NCI-H128 (cell line): ENCODE measurements at regions not wholly inside any gene's neighbourhood (a gene's known extent, or its start where the extent isn't known, plus 50 kb on each side); places are given as distances from the start of the nearest gene placed in this dataset.

Experiments
- DNase-seq: peaks from one replicate; lab custom pipeline; 2025; ENCODE audit not compliant: unreplicated experiment; lab: John Stamatoyannopoulos, UW

DNA sequence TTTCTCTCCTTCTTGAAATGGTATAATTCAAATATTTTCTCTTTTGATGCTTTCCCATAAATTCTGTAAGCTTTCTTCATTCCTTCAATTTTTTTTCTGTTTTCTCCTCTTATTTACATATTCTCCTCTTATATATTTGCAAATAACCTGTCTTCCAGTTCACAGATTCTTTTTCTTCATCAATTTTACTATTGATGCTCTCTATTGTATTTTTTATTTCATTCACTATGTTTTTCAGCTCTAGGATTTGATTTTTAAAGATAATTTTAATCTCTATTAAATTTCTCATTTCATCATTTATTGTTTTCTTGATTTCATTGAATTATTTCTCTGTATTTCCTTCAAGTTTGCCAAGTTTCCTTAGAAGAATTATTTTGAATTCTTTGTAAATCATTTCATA is 54.0 kb upstream of the PRPS1L1 start:
- no peak for DNase-seq

DNA sequence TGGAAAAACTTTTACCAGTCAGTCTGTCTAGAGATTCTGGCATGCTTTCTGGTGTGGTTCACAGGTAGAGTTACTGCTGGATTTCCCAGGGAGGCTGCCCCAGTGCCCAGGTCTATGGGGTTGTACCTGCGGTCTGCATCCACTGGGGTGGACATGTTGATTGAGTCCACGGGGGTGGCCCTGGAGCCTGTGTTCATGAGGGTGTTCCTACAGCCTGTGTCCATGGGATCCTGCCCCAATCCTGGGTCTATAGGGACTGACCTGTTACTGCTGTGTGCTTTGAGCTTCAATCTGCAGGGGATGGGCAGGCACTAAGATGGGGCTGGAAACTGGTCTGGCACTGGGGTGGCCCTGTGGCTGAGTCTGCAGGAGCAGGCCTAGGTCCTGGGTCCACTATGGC is 54.5 kb upstream of the PRPS1L1 start:
- no peak for DNase-seq

DNA sequence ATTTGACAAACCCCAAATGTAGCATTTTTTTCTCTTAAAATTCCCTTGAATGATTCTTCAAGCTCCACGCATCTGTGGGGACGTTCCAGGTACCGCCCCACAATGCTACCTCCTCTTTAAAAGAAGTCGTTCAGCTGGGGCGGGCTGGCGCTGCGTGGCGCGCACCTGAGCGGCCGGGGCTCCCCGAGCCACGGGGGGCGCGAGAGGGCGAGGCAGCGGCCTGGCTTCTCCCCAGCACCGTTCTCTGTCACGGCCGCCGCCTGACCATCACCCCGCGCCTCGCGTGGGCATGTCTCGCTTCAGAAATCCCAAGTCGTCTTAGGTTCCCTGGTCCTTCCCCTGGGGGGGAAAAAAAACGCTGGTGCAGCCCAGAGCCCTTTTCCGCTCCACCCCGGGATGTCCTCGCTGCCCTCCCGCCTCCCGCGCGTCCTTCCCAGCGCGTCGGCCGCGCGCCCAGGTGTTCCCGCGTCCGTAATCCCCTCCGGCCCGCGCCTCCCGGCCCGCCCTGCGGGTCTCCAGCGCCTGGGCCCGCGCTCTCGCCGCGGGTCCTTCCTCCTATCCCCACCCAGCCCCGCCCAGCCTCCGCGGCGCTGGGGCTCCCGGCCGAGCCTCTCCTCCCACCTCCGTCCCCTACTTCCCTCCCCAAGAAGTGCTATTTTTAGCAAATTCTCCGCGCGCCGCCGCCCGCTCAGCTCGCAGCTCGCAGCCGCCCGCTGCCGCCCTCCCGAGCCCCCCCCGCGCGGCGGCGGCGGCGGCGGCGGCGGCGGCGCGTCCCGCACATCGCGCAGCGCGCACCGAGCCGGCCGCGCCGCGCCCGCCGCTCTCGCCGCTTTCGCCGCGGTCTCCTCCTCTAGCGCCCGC is 58.7 kb upstream of the PRPS1L1 start:
- DNase-seq, result no peak

DNA sequence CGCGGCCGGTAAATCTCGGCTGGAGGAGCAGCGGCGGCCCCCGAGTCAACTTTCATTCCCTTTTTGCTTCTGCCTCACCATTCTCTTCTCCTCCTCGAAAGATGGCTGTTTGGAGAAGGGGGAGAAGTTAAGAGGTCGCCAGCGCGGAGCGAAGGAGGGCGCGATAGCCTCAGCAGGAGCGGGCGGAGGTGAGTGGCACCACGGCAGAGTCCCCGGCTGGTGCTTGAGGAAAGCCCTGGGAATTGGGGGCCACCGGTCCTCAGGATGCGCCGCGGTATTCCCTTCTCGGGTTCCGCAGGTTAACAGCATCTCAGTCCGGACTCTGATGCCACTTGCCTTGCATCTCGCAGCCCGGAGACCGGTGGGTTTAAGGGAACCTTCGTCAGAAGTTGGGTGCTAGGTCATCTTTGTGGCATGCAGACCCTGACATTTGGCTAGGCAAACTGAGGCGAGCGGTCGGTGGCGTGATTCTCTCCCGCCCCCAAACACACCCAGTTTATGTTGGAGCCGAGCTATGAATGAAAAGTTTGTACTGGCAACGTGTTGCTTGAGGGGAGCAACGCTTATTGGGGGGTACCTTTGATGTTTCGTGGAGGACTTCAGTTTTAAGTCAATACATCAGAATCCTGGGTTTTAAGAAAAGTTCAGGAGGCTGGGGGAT is 59.5 kb upstream of the PRPS1L1 start:
- no peak for DNase-seq

DNA sequence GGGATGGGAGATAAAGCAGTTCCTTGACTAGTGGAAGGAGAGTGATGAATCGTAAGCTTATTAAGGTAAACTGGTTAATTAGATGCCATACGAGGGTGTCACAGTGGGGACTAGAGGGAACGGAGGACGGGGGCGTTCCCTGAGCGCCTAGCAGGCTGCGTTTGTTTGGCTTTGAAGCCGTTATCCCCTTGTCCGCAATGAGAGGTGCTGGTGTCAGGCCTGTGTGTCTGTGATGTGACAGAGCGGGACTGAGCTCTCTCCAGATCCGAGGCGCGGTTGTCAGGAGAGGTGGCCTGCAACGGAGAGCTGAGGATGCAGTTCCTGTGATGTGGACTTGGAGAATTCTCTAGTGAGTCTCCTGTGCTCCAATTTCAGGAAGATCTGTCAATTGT is 60.0 kb upstream of the PRPS1L1 start:
- DNase-seq, result no peak

DNA sequence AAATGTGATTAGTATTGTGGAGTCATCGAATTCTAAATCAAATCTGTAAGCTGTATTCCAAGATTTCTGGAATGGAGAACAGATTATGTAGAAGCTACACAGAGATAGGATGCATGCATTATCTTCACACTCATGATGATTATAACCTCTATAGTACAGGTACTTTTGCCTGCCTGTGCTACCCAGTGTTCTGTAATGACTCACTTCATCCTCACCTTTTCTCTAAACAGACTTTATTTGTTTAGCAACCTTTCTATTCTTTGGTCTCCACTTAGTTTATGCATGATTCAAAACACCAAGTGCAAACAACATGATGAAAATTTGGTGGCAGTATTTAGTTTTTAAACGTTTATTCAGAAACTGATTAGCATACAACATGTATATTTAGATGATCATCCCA is 68.4 kb upstream of the PRPS1L1 start:
- no peak for DNase-seq

DNA sequence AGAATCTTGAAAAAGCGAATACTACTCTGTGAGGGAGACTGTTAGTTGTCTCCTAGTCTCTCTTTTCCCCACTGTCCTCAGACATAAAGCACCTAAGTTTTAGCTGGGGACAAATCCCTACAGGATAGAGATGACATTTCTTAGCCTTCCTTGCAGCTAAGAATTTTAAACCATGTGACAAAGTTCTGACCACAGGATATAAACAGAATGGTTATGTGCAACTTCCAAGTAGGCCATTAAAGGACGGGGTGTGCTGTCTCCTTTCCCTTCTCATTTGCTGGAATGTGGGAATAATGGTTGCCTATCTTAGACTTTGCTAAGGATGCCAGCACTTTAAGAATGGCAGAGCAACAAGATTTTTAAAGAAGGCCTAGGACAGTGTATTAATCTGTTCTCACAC is 74.9 kb upstream of the PRPS1L1 start:
- no peak for DNase-seq

DNA sequence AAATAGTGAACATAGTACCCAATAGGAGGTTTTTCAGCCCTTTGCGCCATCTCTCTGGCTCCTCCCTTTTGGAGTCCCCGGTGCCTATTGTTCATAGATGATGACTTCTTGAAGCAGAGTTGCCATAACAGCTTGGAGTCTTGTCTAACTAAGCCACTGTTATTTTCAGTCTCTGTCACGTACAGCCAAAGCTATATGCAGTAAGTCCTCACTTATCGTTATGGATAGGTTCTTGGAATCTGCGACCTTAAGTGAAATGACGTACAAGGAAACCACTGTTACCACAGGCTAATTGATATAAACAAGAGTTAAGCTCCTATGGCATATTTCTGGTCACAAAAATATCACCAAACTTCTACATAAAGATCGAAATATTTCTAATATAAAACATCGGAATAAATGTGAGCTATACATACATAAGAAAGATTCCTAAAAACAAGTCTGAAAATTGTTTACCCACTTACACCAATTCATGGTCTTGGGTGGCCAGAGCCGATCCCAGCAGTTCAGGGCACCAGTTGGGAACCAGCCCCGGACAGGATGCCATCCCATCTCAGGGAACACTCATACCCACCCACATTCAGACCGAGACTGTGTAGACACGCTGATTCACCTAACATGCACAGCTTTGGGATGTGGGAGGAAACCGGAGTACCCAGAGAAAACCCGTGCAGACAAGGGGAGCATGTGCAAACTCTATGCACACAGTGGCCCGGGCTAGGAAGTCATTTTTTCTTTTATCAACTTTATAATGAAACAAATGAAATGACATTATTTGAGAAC is 76.0 kb upstream of the PRPS1L1 start:
- no peak for DNase-seq

DNA sequence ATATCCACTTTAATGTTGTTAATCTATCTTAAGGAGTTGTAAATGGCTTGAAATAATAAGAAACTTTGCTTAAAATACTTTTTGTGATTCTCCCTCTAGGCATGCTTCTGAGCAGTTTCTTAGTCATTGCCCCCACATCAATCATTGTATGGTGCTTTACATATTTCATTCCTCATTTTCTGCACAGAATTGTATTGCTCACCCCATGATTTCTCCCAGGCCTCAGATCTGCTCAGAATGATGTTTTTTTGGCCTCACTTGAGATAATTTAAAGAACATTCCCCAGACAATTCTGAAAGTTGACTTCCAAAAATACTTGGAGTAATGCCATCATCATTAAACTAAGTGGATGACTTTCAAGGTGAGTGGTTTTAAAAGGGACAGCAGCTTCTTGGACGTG is 82.1 kb upstream of the PRPS1L1 start:
- DNase-seq, result no peak

DNA sequence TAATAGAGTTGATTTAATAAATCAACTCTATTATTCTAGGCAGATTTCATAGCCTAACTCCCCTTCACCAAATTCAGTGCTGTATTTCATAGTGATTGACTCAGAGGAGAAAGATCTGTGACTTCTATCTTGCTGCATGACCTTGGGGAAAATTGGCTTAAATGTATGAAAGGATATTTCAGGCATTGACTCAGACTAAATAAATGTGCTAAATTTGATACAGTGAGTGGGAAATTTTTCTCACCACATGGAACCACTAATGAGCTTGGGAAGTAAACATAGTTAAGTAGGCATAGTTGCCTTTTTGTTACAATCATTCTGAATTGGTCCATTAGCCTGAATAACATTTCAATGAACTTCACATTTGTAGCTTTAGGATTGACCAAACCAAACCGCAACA is 89.0 kb upstream of the PRPS1L1 start:
- no peak for DNase-seq

DNA sequence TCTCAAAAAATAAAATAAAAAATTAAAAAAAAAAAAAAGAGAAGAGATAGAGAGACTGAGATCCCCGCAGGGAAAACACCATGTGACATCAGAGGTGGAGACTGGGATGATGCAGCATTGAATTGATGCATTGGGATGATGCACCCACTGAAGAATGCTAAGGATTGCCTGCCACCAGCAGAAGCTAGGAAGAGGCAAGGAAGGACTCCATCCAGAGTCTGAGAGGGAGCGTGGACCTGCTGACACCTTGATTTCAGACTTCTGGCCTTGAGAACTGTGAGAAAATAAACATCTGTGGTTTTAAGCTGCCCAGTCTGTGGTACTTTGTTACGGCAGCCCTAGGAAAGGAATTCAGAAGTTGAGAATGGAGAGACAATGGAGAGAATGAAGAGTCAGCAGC is 89.8 kb upstream of the PRPS1L1 start:
- no peak for DNase-seq

DNA sequence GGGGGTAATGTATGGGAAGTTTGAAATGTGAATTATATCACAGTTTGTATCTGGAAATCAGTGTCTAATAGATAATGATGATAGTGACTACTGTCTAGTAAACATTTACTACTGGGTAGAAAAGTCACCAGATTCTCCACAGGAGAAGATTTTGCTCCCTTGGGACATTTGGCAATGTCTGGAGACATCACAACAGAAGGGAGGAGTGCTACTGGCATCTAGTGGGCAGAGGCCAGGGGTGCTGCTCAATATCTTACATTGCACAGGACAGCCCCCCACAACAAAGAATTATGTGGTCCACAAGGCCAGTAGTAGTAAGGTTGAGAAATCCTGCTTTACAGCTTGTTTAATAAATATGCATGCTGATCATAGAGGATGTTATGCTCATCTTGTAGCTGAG is 92.3 kb upstream of the PRPS1L1 start:
- DNase-seq, result no peak

DNA sequence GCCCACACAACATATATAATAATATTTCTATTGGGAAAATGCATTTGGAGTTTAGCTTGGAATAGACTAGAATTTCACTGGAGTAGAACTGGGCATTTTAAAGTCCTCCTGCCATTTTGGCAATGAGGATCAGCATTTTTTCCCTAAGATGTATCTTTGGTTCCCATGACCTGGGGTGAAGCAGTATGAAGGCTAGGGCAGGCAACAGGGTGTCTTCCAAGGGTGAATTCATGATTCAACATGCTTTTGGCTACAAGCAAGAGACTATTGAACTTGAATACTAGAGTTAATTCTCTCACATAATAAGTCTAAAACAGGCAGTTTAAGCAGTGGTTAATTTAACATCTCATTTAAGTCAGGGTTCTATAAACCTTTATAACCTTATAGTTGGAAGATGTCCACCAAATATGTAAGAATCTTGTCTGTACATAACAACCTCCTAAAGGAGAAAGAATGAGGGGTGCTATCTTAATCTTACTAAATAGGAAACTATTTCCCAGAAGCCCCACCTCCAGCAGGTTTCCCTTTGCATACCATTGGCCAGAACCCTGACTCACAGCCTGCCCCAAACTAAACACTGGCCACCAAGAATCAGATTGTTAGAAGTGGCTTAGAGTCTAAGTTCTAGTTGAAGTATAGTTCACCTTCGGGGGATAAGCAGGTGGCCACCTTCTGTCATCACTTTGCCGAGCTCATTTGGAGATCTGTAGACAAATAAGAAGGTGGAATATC is 96.0 kb upstream of the PRPS1L1 start:
- no peak for DNase-seq

DNA sequence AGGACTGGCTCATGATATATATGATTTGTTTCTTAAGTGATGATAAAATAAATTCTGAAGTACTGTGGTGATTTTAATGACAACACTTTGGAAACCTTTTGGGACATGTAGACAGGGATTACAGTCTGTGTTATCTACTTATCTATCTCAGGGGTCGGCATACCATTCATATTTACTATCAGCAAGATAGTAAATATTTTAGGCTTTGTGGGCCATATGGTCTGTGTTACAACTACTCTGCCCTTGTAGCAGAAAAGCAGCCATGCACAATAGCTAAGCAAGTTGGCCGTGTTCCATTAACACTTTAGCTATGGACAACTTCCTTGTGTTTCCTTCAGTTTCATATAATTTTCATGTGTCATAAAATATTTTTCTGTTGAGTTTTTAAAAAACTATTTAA is 97.8 kb upstream of the PRPS1L1 start:
- DNase-seq, result no peak

DNA sequence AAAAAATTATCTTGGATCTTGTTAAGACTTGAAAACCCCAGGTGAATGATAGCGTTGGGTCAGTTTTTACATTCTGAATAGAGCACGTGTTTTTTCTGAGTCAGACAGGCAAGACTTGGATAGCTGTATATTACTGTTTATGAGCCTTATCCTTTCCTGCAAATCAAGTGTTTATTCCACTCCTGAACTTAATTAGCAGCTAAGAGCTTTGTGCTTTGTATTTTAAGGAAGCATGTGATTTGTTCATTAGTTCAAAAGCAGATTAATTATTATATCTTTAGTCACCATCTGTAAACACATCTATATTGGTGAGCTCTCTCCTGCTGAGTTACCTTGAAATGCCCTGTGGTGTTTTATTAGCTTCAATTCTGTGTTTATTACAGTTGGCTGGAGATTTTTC is 98.6 kb upstream of the PRPS1L1 start:
- no peak for DNase-seq

DNA sequence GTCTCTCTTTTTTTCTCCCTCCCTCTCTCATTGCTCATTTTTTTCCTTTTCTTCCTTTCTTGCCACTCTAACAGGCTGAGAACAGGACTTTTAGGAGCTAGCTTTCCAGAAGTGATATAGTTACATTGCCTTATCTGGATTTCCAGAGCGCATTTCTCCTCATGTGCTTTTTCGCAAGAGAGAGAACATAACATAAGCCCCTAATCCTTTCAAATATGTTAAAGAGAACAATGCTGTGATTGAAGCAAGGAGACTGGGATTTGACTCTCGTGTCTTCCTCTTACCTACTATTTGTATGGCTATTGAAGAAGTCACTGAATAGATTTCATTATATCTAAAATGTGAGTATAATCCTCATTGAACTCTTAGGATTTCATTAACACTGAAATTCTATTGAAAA is 101.2 kb upstream of the PRPS1L1 start:
- DNase-seq, result no peak

DNA sequence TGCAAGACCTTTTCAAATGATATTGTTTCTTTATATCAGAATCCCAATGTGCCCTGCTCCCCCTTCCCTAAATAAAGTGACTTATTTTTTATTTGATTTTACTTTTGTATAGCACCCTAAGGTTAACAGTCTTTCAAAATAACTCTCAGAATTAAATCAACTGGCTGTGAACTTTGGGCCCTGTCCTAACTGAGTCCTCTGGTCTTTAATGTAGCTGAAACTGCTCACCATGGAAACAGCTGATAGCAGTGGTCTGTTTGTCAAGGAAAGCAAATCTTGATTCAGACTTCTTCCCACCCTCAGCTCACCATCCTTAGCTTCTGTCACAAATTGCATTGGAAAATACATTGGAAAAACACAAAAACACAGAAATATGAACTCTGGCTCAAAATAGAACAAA is 105.2 kb upstream of the PRPS1L1 start:
- no peak for DNase-seq

DNA sequence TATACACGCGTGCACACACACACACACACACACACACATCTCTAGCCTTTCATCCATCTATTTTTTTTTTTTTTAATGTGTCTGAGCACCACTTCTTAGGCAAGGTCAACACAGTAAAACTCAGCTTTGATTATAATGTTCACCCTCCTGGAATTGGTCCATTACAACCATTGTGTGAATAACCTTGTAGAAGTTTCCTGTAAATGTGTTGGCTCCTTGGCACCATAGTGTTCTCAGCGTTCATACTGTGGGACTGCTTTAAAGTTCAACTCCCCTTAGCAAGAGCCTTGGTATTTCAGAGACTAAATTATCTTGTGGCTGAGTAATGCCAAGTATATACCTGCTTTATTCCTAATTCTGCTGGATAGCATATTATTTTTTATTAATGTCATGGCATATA is 106.3 kb upstream of the PRPS1L1 start:
- no peak for DNase-seq

DNA sequence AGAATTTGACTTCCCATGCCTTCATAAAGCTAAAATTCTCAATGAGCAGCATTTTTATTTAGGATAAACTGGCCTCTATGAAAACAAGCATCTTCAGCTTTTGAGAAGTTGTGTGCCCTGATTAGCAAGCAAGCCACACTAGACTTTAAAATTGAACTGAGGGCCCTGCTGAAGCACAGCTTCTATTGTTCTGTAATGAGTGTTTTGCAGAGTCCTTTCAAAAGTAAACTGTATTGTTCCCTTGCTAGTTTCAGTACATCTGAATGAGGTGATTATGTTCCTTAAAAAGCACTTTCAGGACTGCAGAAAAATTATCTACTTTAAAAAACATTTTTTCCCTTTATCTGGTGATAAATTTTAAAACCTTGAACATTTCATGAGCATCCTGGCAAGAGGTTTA is 113.3 kb upstream of the PRPS1L1 start:
- DNase-seq, result no peak

DNA sequence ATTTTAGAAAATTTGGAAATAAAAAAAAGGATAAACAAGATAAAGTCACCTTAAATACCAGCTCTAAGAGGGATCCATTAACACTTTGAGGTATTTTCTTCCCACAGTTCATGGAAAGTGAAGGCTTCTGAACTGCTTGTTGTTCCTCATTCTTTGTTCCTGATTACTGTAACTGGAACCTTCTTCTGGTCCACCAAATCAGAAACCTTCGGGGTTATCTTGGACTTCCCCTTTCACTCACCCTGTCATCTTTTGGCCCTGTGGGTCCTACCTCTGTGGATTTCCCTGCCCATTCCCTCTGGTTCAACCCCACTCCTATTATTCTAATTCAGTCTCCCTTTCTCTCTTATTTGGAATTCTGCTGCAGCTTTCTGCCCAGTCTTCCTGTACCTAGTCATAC is 116.5 kb upstream of the PRPS1L1 start:
- no peak for DNase-seq

DNA sequence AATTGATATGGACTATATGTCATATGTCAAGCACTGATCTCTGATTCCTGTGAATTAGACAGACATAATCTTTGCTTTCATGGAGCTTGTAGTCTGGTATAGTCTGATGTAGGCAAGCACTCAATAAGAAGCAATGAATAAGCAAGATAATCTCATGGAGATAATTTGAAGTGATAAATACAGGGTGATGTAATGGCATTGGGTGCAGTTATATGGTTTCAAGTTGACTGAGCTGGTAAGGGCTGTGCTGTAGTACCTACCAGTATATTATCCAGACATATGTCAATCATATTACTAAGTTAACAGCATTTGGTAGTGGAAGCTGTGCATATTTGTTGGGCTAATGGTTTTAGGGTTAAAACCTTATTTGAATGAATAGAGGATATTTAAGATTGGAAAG is 117.5 kb upstream of the PRPS1L1 start:
- DNase-seq, result no peak
